ENCODE measurements at regions not wholly inside any gene's neighbourhood (a gene's known extent, or its start where the extent isn't known, plus 50 kb on each side); places are given as distances from the start of the nearest gene placed in this dataset.

DNA sequence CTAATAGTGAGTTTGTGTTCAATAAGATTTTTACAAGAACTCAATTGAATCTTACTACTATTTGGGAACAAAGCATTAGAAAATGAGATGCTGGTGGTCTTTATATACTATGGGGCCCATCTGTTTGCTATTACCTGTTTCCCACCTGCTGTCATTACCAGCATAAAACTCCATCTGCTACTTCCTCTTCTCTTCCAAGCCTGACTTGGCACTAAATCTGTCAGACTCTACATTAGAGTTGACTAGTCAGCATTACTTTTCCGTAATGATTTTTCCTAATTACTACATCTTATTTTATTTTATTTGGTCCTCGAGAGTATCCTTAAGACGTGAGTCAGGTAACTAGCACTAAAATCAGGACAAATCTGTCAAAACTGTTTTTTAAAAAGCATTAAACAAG, 68.1 kb upstream of the KRR1 start:
- TF ChIP-seq POLR2A (IDR thresholded peaks at IDR 0.05; ENCODE audit: low read length): no peak
- TF ChIP-seq GATA1 (IDR thresholded peaks at IDR 0.05; ENCODE audit: low read depth, low read length): no peak
